ENCODE measurements at regions not wholly inside any gene's neighbourhood (a gene's known extent, or its start where the extent isn't known, plus 50 kb on each side); places are given as distances from the start of the nearest gene placed in this dataset.

DNA sequence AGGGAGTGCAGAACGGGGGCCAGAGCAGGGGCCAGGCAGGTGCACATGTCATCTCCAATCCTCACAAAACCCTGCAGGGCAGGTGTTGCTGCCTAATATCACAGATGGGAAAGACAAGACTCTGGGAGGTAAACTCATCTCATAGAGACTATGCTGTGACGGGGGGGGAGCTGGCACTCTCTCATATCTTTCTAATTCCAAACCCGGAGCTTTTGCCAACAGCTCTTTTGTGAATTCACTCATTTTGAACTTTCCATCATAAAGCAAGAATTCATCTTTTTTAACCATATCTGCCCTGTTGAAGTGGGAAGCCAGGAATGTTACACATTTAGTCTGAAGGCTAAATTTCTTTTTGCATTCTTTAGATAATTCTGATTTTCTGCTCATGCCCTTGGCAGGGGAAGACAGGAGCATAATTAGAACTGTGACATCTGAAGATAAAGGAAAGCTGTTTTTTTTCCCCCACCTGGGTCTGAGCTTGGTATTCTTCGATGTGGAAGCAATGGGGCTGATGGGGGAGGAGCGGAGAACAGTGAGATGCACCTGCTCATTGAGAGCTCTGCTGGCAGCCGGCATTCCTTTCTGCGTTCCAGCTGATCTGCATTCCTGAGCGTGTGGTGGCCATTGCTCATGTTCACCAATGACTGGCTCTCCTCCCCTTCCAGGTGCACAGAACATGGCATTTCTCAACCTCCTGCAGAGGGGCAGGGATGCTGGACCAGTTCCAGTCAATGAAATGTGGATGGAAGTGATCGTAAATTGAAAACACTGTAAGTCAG lies 159.2 kb downstream of the NSG2 start:
- Histone ChIP-seq H3K4me3 (ENCODE audit: low read depth, low read length, poor library complexity, severe bottlenecking) (no peak overlapping the region), H3K79me2 (ENCODE audit: insufficient read depth, low read depth, low read length) (no peaks in the 10 kb centered on the region), H3K36me3 (ENCODE audit: insufficient read depth, low read length) (no peaks in the 10 kb centered on the region), H3K27ac (ENCODE audit: low read depth, low read length, poor library complexity, severe bottlenecking) (no peak overlapping the region), H3K9me2 (ENCODE audit: insufficient read depth, low read length) (no peaks in the 10 kb centered on the region), H3K4me1 (ENCODE audit: insufficient read depth, low read length, poor library complexity, severe bottlenecking) (no peaks in the 10 kb centered on the region), H3K9me3 (ENCODE audit: low read length) (no peaks in the 10 kb centered on the region), H2AFZ (ENCODE audit: low read length) (no peak overlapping the region), H4K20me1 (ENCODE audit: insufficient read depth, low read length) (no peaks in the 10 kb centered on the region), H3K4me2 (ENCODE audit: low read length) (no peak overlapping the region)
- ChIA-PET CTCF (ENCODE audit: unreplicated experiment) (interaction anchor here (0.6 kb wide), 1 partner anchor 113 kb away, joined by 4 read pairs; no protein-coding TSS in a partner anchor), POLR2A (interaction anchor here (0.6 kb wide), 1 partner anchor 810 kb away, joined by 3 read pairs; no protein-coding TSS in a partner anchor)
- intact Hi-C loops (cut with micrococcal nuclease; ENCODE audit: unreplicated experiment): loop anchor here (10.0 kb wide), 1 partner anchor 80 kb away; no protein-coding TSS in a partner anchor
- no TSS peak for BruUV-seq (replicated peaks)
- TF ChIP-seq EZH2phosphoT487 (IDR thresholded peaks at IDR 0.05; ENCODE audit: borderline replicate concordance, low read depth, low read length): no peak
- TF ChIP-seq, protein P1, sequence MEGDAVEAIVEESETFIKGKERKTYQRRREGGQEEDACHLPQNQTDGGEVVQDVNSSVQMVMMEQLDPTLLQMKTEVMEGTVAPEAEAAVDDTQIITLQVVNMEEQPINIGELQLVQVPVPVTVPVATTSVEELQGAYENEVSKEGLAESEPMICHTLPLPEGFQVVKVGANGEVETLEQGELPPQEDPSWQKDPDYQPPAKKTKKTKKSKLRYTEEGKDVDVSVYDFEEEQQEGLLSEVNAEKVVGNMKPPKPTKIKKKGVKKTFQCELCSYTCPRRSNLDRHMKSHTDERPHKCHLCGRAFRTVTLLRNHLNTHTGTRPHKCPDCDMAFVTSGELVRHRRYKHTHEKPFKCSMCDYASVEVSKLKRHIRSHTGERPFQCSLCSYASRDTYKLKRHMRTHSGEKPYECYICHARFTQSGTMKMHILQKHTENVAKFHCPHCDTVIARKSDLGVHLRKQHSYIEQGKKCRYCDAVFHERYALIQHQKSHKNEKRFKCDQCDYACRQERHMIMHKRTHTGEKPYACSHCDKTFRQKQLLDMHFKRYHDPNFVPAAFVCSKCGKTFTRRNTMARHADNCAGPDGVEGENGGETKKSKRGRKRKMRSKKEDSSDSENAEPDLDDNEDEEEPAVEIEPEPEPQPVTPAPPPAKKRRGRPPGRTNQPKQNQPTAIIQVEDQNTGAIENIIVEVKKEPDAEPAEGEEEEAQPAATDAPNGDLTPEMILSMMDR (conservative IDR thresholded peaks at IDR 0.05; ENCODE audit: low read length): no peak
- no peak for DNase-seq (ENCODE audit: low spot score)

DNA sequence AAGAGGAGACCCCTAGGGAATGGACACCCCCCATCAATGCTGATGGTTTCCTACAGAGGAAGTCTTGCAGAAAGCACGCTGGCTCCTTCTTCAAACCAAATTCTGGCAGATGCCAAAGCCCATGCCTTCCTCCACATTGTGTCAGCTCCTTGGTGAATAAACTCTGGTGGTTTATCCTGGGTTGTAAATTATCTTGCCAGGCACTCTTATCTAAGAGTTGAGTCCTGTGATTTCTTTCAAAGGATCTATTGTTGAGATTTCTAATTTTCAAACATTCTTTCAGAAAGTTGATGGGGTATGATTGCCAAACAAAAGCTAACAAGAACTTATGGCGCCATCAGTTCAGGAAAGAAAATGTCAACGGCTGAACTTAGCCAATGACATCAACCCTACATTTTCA lies 160.4 kb downstream of the NSG2 start:
- no peak for TF ChIP-seq EZH2phosphoT487 (IDR thresholded peaks at IDR 0.05; ENCODE audit: borderline replicate concordance, low read depth, low read length)
- TF ChIP-seq, protein P1 (conservative IDR thresholded peaks at IDR 0.05; ENCODE audit: low read length): no peak
- CTCF ChIA-PET (ENCODE audit: unreplicated experiment): no interaction called here
- no TSS peak for BruUV-seq (replicated peaks)
- Histone ChIP-seq H3K4me1 (ENCODE audit: insufficient read depth, low read length, poor library complexity, severe bottlenecking) (no peaks in the 10 kb centered on the region), H3K4me3 (ENCODE audit: low read depth, low read length, poor library complexity, severe bottlenecking) (no peak overlapping the region), H3K27ac (ENCODE audit: low read depth, low read length, poor library complexity, severe bottlenecking) (no peak overlapping the region), H2AFZ (ENCODE audit: low read length) (no peak overlapping the region), H3K9me2 (ENCODE audit: insufficient read depth, low read length) (no peaks in the 10 kb centered on the region), H3K9me3 (ENCODE audit: low read length) (no peaks in the 10 kb centered on the region), H4K20me1 (ENCODE audit: insufficient read depth, low read length) (no peaks in the 10 kb centered on the region), H3K79me2 (ENCODE audit: insufficient read depth, low read depth, low read length) (no peaks in the 10 kb centered on the region), H3K4me2 (ENCODE audit: low read length) (no peak overlapping the region), H3K36me3 (ENCODE audit: insufficient read depth, low read length) (no peaks in the 10 kb centered on the region)
- POLR2A ChIA-PET: no interaction called here
- intact Hi-C loops (cut with micrococcal nuclease; ENCODE audit: unreplicated experiment): loop anchor here (10.0 kb wide), 1 partner anchor 81 kb away; no protein-coding TSS in a partner anchor
- DNase-seq (ENCODE audit: low spot score): no peak

DNA sequence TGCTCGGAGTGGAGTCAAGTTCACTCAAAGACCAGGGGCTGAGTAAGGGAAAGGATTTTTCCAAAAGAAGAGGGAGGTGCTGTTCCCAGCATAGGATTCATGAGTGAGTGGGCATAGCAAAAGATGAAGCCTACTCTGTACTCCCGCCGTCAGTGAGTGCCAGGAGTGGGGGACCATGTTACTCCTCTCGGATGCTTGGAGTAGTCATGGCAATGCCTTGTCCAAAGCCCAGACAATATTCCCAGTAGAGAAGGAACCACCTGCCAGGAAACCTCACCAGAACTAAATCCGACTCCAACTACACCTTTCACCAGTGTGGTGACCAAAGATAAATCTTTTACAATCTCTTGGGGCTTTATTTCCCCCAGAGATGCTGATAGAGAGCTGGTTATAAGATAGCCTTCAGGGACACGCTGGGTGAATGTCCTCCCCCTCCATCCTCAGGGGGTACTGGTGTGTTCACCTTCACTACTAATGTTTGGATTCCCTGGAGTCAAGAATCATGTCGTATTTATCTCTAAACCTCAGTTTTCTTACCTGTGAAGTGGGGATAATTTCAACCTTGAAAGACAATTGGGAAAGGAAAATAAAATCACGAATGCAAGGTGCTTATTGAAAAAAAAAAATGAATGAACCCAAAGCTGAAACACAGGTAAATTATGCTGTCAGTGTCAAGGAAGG lies 165.2 kb downstream of the NSG2 start:
- Histone ChIP-seq H3K27ac (ENCODE audit: low read depth, low read length, poor library complexity, severe bottlenecking) (no peak overlapping the region), H4K20me1 (ENCODE audit: insufficient read depth, low read length) (no peaks in the 10 kb centered on the region), H3K9me2 (ENCODE audit: insufficient read depth, low read length) (no peaks in the 10 kb centered on the region), H3K79me2 (ENCODE audit: insufficient read depth, low read depth, low read length) (no peaks in the 10 kb centered on the region), H3K4me1 (ENCODE audit: insufficient read depth, low read length, poor library complexity, severe bottlenecking) (no peaks in the 10 kb centered on the region), H2AFZ (ENCODE audit: low read length) (no peak overlapping the region), H3K4me3 (ENCODE audit: low read depth, low read length, poor library complexity, severe bottlenecking) (no peak overlapping the region), H3K4me2 (ENCODE audit: low read length) (no peak overlapping the region), H3K9me3 (ENCODE audit: low read length) (no peaks in the 10 kb centered on the region), H3K36me3 (ENCODE audit: insufficient read depth, low read length) (no peaks in the 10 kb centered on the region)
- TF ChIP-seq, protein P1 (conservative IDR thresholded peaks at IDR 0.05; ENCODE audit: low read length): no peak
- TF ChIP-seq EZH2phosphoT487 (IDR thresholded peaks at IDR 0.05; ENCODE audit: borderline replicate concordance, low read depth, low read length): no peak
- no peak for DNase-seq (ENCODE audit: low spot score)
- CTCF ChIA-PET (ENCODE audit: unreplicated experiment): no interaction called here
- POLR2A ChIA-PET: no interaction called here
- BruUV-seq (replicated peaks): no TSS peak
- intact Hi-C loops (cut with micrococcal nuclease; ENCODE audit: unreplicated experiment): no loop called here

Measured in OCI-LY7 (cell line).